ENCODE measurements at regions not wholly inside any gene's neighbourhood (a gene's known extent, or its start where the extent isn't known, plus 50 kb on each side); places are given as distances from the start of the nearest gene placed in this dataset.
A peak's percentile ranks its signal among the peaks of the same experiment; 100 is the strongest.
"Not testable (repeated sequence)": the region's sequence is repeated elsewhere in the genome, so short reads cannot be mapped to it uniquely, and the experiment has no call there.

DNA sequence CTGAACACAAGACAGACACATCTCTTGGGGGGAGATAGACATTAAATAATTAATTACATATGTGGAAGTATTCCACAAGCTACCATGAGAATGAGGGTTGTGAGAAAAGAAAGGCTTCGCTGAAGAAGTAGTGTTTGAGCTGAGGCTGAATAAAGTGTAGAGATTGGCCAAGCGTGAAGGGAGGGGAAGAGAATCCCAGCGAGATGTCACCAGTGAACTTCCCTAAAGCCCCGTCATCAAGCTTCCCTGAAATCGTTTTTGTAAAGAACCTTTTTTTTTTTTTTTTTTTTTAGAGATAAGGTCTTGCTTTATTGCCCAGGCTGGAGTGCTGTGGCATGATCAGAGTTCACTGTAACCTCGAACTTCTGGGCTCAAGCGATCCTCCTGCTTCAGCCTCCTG is 235.2 kb downstream of the KCNRG start:
- Histone ChIP-seq H3K4me1 (peaks cover 4 to 27% (median 6%) of the 10 kb centered on the region in 6 donors), H3K4me3 (no peak overlapping the region), H3K27me3 (replicated peaks in 1 of 7) (no peaks in the 10 kb centered on the region), H3K36me3 (no peaks in the 10 kb centered on the region), H3K9me3 (no peaks in the 10 kb centered on the region), H3K27ac (peak overlapping the region in 1 of 8 donors; percentile 21)
- intact Hi-C loops (cut with DNase I; ENCODE audit: low total_unique reads), result no loop called here
- no peak for DNase-seq
- 59 to 74% (median 69%) methylated on average over 7 of the region's 7 CpGs for WGBS, 5 donors
- TF ChIP-seq, protein P1, sequence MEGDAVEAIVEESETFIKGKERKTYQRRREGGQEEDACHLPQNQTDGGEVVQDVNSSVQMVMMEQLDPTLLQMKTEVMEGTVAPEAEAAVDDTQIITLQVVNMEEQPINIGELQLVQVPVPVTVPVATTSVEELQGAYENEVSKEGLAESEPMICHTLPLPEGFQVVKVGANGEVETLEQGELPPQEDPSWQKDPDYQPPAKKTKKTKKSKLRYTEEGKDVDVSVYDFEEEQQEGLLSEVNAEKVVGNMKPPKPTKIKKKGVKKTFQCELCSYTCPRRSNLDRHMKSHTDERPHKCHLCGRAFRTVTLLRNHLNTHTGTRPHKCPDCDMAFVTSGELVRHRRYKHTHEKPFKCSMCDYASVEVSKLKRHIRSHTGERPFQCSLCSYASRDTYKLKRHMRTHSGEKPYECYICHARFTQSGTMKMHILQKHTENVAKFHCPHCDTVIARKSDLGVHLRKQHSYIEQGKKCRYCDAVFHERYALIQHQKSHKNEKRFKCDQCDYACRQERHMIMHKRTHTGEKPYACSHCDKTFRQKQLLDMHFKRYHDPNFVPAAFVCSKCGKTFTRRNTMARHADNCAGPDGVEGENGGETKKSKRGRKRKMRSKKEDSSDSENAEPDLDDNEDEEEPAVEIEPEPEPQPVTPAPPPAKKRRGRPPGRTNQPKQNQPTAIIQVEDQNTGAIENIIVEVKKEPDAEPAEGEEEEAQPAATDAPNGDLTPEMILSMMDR (IDR thresholded peaks at IDR 0.05 in 8 of 11, conservative IDR thresholded peaks at IDR 0.05 in 3 of 11), result no peak
- no peak for TF ChIP-seq POLR2AphosphoS5 (IDR thresholded peaks at IDR 0.05)
- TF ChIP-seq POLR2A (IDR thresholded peaks at IDR 0.05), result no peak

DNA sequence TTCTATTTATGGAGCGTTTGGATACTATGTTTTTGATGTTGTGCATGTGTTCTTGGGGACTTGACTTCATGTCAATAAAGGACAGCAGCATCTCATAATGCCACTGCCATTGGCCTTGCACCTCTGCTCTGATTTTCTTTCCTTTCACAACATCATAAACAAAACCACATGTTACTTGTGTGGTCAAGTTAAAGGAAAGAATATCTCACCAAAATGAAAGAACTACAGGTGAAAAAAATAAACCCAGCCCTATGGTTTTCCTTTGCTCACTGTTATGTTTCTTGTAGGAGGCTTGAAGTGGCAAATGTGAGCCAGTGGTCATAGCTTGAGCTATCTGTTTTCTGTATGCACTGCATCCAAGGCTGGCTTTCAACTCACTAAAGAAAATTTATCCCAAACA is 240.4 kb downstream of the KCNRG start:
- H3K9me3 ChIP-seq, result peaks cover 0 to 3% (median 0%) of the 10 kb centered on the region in 8 donors
- no peaks in the 10 kb centered on the region for H3K36me3 ChIP-seq
- H3K27ac ChIP-seq, result peak overlapping the region in 1 of 8 donors; percentile 2
- peaks cover 0 to 27% (median 7%) of the 10 kb centered on the region in 6 donors for H3K4me1 ChIP-seq
- WGBS, 5 donors, result 63 to 86% (median 72%) methylated on average over 1 of the region's 1 CpG
- no peak overlapping the region for H3K4me3 ChIP-seq
- intact Hi-C loops (cut with DNase I; ENCODE audit: low total_unique reads), result no loop called here
- no peaks in the 10 kb centered on the region for H3K27me3 ChIP-seq (replicated peaks in 1 of 7)
- DNase-seq, result no peak
- no peak for TF ChIP-seq POLR2A (IDR thresholded peaks at IDR 0.05)
- TF ChIP-seq, protein P1 (IDR thresholded peaks at IDR 0.05 in 8 of 11, conservative IDR thresholded peaks at IDR 0.05 in 3 of 11), result no peak
- TF ChIP-seq POLR2AphosphoS5 (IDR thresholded peaks at IDR 0.05), result no peak

DNA sequence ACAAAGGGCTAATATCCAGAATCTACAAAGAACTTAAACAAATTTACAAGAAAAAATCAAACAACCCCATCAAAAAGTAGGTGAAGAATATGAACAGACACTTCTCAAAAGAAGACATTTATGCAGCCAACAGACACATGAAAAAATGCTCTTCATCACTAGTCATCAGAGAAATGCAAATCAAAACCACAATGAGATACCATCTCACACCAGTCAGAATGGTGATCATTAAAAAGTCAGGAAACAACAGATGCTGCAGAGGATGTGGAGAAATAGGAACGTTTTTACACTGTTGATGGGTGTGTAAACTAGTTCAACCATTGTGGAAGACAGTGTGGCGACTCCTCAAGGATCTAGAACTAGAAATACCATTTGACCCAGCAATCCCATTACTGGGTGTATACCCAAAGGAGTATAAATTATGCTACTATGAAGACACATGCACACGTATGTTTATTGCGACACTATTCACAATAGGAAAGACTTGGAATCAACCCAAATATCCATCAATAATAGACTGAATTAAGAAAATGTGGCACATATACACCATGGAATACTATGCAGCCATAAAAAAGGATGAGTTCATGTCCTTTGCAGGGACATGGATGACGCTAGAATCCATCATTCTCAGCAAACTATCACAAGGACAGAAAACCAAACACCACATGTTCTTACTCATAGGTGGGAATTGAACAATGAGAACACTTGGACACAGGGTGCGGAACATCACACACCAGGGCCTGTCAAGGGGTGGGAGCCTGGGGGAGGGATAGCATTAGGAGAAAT is 241.5 kb downstream of the KCNRG start:
- DNase-seq; H3K27me3 ChIP-seq (replicated peaks in 1 of 7); H3K36me3 ChIP-seq; H3K4me3 ChIP-seq; H3K9me3 ChIP-seq; H3K27ac ChIP-seq; intact Hi-C loops (cut with DNase I; ENCODE audit: low total_unique reads): not testable (repeated sequence)
- peaks cover 0 to 27% (median 7%) of the 10 kb centered on the region in 6 donors for H3K4me1 ChIP-seq
- WGBS, 5 donors, result 67 to 84% (median 70%) methylated on average over 6 of the region's 6 CpGs

DNA sequence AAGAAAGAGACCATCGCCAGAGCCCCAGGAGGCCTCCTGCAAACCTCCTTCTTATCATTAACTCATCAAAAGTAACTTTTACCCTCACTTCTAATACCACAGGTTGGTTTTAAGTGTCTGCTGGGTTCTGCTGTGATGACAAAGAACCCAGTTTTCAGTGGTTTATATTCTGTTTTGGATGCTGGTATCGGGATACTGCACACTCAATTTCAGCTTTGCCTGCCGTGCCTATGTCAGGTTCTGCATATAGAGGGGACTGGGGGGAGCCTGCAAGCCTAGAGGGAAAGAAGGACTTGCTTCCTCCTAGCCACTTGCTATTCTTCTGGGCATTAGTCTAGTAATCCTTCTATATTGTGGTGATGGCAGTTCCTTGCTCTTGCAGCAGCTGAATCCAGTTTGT is 242.4 kb downstream of the KCNRG start:
- Histone ChIP-seq H3K4me3 (no peak overlapping the region), H3K27ac (no peak overlapping the region), H3K4me1 (peaks cover 0 to 27% (median 7%) of the 10 kb centered on the region in 6 donors), H3K9me3 (peaks cover 0 to 3% (median 0%) of the 10 kb centered on the region in 8 donors), H3K36me3 (no peaks in the 10 kb centered on the region), H3K27me3 (replicated peaks in 1 of 7) (no peaks in the 10 kb centered on the region)
- TF ChIP-seq, protein P1 (IDR thresholded peaks at IDR 0.05 in 8 of 11, conservative IDR thresholded peaks at IDR 0.05 in 3 of 11), result no peak
- no peak for TF ChIP-seq POLR2AphosphoS5 (IDR thresholded peaks at IDR 0.05)
- TF ChIP-seq POLR2A (IDR thresholded peaks at IDR 0.05), result no peak
- WGBS, 5 donors, result 72 to 87% (median 83%) methylated on average over 3 of the region's 3 CpGs
- DNase-seq, result no peak
- intact Hi-C loops (cut with DNase I; ENCODE audit: low total_unique reads), result no loop called here
